A549 (cell line): ENCODE measurements at regions not wholly inside any gene's neighbourhood (a gene's known extent, or its start where the extent isn't known, plus 50 kb on each side); places are given as distances from the start of the nearest gene placed in this dataset.

Experiments
- ATAC-seq, 2 experiments: fragments of 200-7000 bp in 1 of 2; fragments of >200 bp in 1 of 2; cut with Nextera tagmentation in 1 of 2; cut with Tn5 transposase in 1 of 2; 3 replicates each; pipeline versions ENCODE4 v1.8.0 to v1.9.1; 2018 to 2020; ENCODE audit warnings: mild to moderate bottlenecking in 1 of 2, moderate library complexity in 1 of 2
- CTCF ChIA-PET: fragments of 300-600 bp; sonication (Branson Sonifier 250); formaldehyde crosslinking; extraction: SDS; loops from one replicate; lab custom pipeline; 2021; ENCODE audit warnings: antibody characterized with exemption, inconsistent platforms; lab: Yijun Ruan, JAX
- POLR2A ChIA-PET: fragments of 350-600 bp; formaldehyde crosslinking; extraction: SDS; loops from one replicate; lab custom pipeline; 2021; ENCODE audit warnings: antibody characterized with exemption, inconsistent platforms; lab: Yijun Ruan, JAX
- DNase-seq, 2 experiments: peaks; one replicate each; pipeline versions ENCODE4 v3.0.0 to v3.0.0-alpha.2; 2011 to 2016; ENCODE audit warnings: low read depth in 1 of 2, low spot score in 1 of 2
- FAIRE-seq: peaks from 2 replicates; lab custom pipeline; 2011; peaks lifted over from hg19 to GRCh38; lab: Jason Lieb, UNC
- H3K27ac ChIP-seq, 2 experiments: fragments of >200 bp; sonication (Bioruptor Twin); formaldehyde crosslinking; 3 replicates each; pipeline ENCODE4 v1.5.1; 2016 to 2017
- H3K4me1 ChIP-seq: fragments of >200 bp; sonication (Bioruptor Twin); formaldehyde crosslinking; 3 replicates; pipeline ENCODE4 v1.6.1; 2016
- H3K4me2 ChIP-seq: fragments of >200 bp; sonication (Bioruptor Twin); formaldehyde crosslinking; 3 replicates; pipeline ENCODE4 v1.6.1; 2016
- H3K4me3 ChIP-seq: fragments of >200 bp; sonication (Bioruptor Twin); formaldehyde crosslinking; 3 replicates; pipeline ENCODE4 v1.5.1; 2016
- H3K9me3 ChIP-seq: fragments of >200 bp; sonication (Bioruptor Twin); formaldehyde crosslinking; 3 replicates; pipeline ENCODE4 v1.6.1; 2016
- BCL3 ChIP-seq: fragments of >200 bp; sonication (Bioruptor Twin); formaldehyde crosslinking; IDR thresholded peaks from 3 replicates; pipeline ENCODE4 v1.6.1; 2016
- CBX8 ChIP-seq: fragments of 200-600 bp; sonication (generic); IDR thresholded peaks from 2 replicates; pipeline ENCODE4 v1.6.1; 2016
- CEBPB ChIP-seq, 2 experiments: fragments of >200 bp in 1 of 2; sonication (Bioruptor Twin) in 1 of 2; formaldehyde crosslinking in 1 of 2; IDR thresholded peaks; 2 replicates each; pipeline ENCODE4 v1.6.1; 2012 to 2016
- ELK1 ChIP-seq: fragments of 150-350 bp; IDR thresholded peaks from 2 replicates; pipeline ENCODE4 v1.6.1; 2014; ENCODE audit warnings: low read depth, mild to moderate bottlenecking, low read length
- FOSL2 ChIP-seq, 2 experiments: fragments of 450-650 bp in 1 of 2; fragments of >200 bp in 1 of 2; sonication (Bioruptor Twin) in 1 of 2; formaldehyde crosslinking; IDR thresholded peaks; 2 replicates each; pipeline versions ENCODE4 v1.5.0 to v1.6.1; 2016 to 2020; ENCODE audit warnings: mild to moderate bottlenecking in 1 of 2, moderate library complexity in 1 of 2
- HDAC2 ChIP-seq: fragments of 200-600 bp; sonication (generic); IDR thresholded peaks from 2 replicates; pipeline ENCODE4 v1.6.1; 2016
- HMGXB4 ChIP-seq: fragments of 250-450 bp; sonication (Bioruptor Pico); IDR thresholded peaks from 2 replicates; pipeline ENCODE4 v1.5.0; 2021; ENCODE audit warnings: mild to moderate bottlenecking, moderate library complexity, borderline replicate concordance
- JUNB ChIP-seq: fragments of >200 bp; sonication (Bioruptor Twin); formaldehyde crosslinking; IDR thresholded peaks from 2 replicates; pipeline ENCODE4 v1.6.1; 2016
- KDM5A ChIP-seq: fragments of 200-600 bp; sonication (generic); IDR thresholded peaks from 2 replicates; pipeline ENCODE4 v1.6.1; 2016; ENCODE audit warnings: antibody characterized with exemption, mild to moderate bottlenecking
- MAFK ChIP-seq: fragments of 450-650 bp; IDR thresholded peaks from 2 replicates; pipeline ENCODE4 v1.6.1; 2014; ENCODE audit not compliant: partially characterized antibody
- NPAS2 ChIP-seq: fragments of 250-450 bp; sonication (Bioruptor Pico); IDR thresholded peaks from 2 replicates; pipeline ENCODE4 v1.8.0; 2022; ENCODE audit warnings: mild to moderate bottlenecking, moderate library complexity, borderline replicate concordance
- NR3C1 ChIP-seq: fragments of >200 bp; sonication (Bioruptor Twin); formaldehyde crosslinking; IDR thresholded peaks from 3 replicates; pipeline ENCODE4 v1.6.1; 2017
- PBX3 ChIP-seq: IDR thresholded peaks from 2 replicates; pipeline ENCODE4 v1.6.1; 2012
- PHF8 ChIP-seq: fragments of 200-600 bp; sonication (generic); IDR thresholded peaks from 2 replicates; pipeline ENCODE4 v1.6.1; 2016; ENCODE audit warnings: low read depth, mild to moderate bottlenecking, antibody characterized with exemption, moderate library complexity, borderline replicate concordance
- POLR2A ChIP-seq: IDR thresholded peaks from 2 replicates; pipeline ENCODE4 v1.6.1; 2012; ENCODE audit warnings: mild to moderate bottlenecking, low read length
- RCOR1 ChIP-seq: fragments of 150-350 bp; IDR thresholded peaks from 2 replicates; pipeline ENCODE4 v1.6.1; 2014; ENCODE audit warnings: antibody characterized with exemption, low read length, low read depth
- REST ChIP-seq: fragments of 200-600 bp; sonication (generic); IDR thresholded peaks from 2 replicates; pipeline ENCODE4 v1.6.1; 2016; ENCODE audit warnings: antibody characterized with exemption, mild to moderate bottlenecking, moderate library complexity
- RNF2 ChIP-seq: fragments of 200-600 bp; sonication (generic); IDR thresholded peaks from 2 replicates; pipeline ENCODE4 v1.6.1; 2016; ENCODE audit warnings: low read depth, mild to moderate bottlenecking, antibody characterized with exemption, moderate library complexity, borderline replicate concordance
- SMC3 ChIP-seq: fragments of >200 bp; sonication (Bioruptor Twin); formaldehyde crosslinking; IDR thresholded peaks from 3 replicates; pipeline ENCODE4 v1.6.1; 2018; ENCODE audit warnings: inconsistent platforms
- SREBF2 ChIP-seq: fragments of 450-650 bp; IDR thresholded peaks from 2 replicates; pipeline ENCODE4 v1.6.1; 2014; ENCODE audit warnings: mild to moderate bottlenecking, moderate library complexity
- ZC3H11A ChIP-seq: fragments of 450-650 bp; IDR thresholded peaks from 2 replicates; pipeline ENCODE4 v1.6.1; 2014; ENCODE audit warnings: antibody characterized with exemption, mild to moderate bottlenecking
- ZSCAN20 ChIP-seq: fragments of 250-450 bp; sonication (Bioruptor Pico); IDR thresholded peaks from 2 replicates; pipeline ENCODE4 v1.8.0; 2022; ENCODE audit warnings: mild to moderate bottlenecking, moderate library complexity
- WGBS: methylation state at CpG from one replicate; pipeline ENCODE4 v1.1.6; 2017; ENCODE audit errors: missing lambda C conversion rate; 5-methylcytosine and 5-hydroxymethylcytosine counted together

GRCh38 chr9:30293231-30293630 lies 2091.2 kb upstream of the ACO1 start:
- DNase-seq (no peak), FAIRE-seq (no peak)
- Histone ChIP-seq H3K4me2 (no peak overlapping the region), H3K4me3 (no peak overlapping the region), H3K9me3 (no peaks in the 10 kb centered on the region), H3K4me1 (no peaks in the 10 kb centered on the region), H3K27ac (no peak overlapping the region)
- ChIA-PET CTCF (no interaction called here), POLR2A (no interaction called here)
- WGBS, result 22% methylated on average over 1 of the region's 1 CpG
- TF ChIP-seq PBX3 (no peak), KDM5A (no peak), NR3C1 (no peak), SREBF2 (no peak), RCOR1 (no peak), REST (no peak), HMGXB4 (CRISPR knock-in tag) (no peak), MAFK (no peak), PHF8 (no peak), CBX8 (no peak)
- TF ChIP-seq, all 56 proteins: peak for 0
- ATAC-seq, result no peak

- CTCF ChIA-PET, result no interaction called here
- Histone ChIP-seq H3K4me1 (no peaks in the 10 kb centered on the region), H3K9me3 (no peaks in the 10 kb centered on the region), H3K4me3 (no peak overlapping the region), H3K4me2 (no peak overlapping the region), H3K27ac (no peak overlapping the region)
- FAIRE-seq (no peak), DNase-seq (no peak), ATAC-seq (no peak)
- WGBS, result 21% methylated on average over 10 of the region's 25 CpGs
- TF ChIP-seq POLR2A (no peak), ZSCAN20 (CRISPR knock-in tag) (no peak), FOSL2 (IDR thresholded peaks at IDR 0.05) (no peak), FOSL2 (CRISPR knock-in tag; IDR thresholded peaks at IDR 0.05) (no peak), KDM5A (no peak), HDAC2 (no peak), BCL3 (no peak), CEBPB (IDR thresholded peaks at IDR 0.05) (no peak), ZC3H11A (no peak), SREBF2 (no peak), RNF2 (no peak), SMC3 (no peak), ELK1 (no peak), NPAS2 (CRISPR knock-in tag) (no peak), PHF8 (no peak), JUNB (no peak)
- POLR2A ChIA-PET, result no interaction called here
Observed at GRCh38 chr9:30299126-30299780, 2085.2 kb upstream of the ACO1 start.
